ENCODE measurements at regions not wholly inside any gene's neighbourhood (a gene's known extent, or its start where the extent isn't known, plus 50 kb on each side); places are given as distances from the start of the nearest gene placed in this dataset.

DNA sequence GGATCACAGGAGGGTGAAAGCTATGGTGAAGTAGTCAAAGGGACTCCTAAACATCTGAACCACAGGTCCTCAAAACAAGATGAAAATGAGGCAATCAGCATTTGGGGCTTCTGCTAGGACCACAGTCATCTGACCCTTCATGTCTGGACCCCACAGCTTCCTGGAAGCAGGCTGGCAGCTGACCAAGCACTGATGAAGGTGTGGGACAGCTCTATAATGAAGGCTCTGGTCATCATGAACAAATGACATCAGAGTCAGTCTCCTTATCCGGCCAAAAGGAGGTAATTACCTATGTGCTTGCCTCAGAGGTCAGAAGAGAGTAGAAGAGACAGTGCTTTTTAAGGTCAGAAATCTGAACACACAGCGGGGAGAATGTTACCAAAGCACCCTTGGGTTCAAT, 101.2 kb upstream of the GNAO1 start:
- intact Hi-C loops (cut with micrococcal nuclease), result no loop called here
- no peaks in the 10 kb centered on the region for H3K36me3 ChIP-seq (ENCODE audit: low read depth, low read length)
- no peaks in the 10 kb centered on the region for H4K20me1 ChIP-seq (ENCODE audit: low read length)
- H3K9ac ChIP-seq (ENCODE audit: low read length), result no peak overlapping the region
- TF ChIP-seq, protein P1, sequence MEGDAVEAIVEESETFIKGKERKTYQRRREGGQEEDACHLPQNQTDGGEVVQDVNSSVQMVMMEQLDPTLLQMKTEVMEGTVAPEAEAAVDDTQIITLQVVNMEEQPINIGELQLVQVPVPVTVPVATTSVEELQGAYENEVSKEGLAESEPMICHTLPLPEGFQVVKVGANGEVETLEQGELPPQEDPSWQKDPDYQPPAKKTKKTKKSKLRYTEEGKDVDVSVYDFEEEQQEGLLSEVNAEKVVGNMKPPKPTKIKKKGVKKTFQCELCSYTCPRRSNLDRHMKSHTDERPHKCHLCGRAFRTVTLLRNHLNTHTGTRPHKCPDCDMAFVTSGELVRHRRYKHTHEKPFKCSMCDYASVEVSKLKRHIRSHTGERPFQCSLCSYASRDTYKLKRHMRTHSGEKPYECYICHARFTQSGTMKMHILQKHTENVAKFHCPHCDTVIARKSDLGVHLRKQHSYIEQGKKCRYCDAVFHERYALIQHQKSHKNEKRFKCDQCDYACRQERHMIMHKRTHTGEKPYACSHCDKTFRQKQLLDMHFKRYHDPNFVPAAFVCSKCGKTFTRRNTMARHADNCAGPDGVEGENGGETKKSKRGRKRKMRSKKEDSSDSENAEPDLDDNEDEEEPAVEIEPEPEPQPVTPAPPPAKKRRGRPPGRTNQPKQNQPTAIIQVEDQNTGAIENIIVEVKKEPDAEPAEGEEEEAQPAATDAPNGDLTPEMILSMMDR (conservative IDR thresholded peaks at IDR 0.05; ENCODE audit: low read depth, low read length), result no peak
- TF ChIP-seq EZH2 (IDR thresholded peaks at IDR 0.05; ENCODE audit: low read length, unreplicated experiment) (no peak), EZH2phosphoT487 (IDR thresholded peaks at IDR 0.05; ENCODE audit: borderline replicate concordance, low read length) (no peak)
- H3K4me1 ChIP-seq (ENCODE audit: insufficient read depth, low read length), result no peaks in the 10 kb centered on the region
- no peaks in the 10 kb centered on the region for H3F3A ChIP-seq (ENCODE audit: low read length, unreplicated experiment)
- DNase-seq (no peak), ATAC-seq (no peak)
- H3K79me2 ChIP-seq (ENCODE audit: low read length), result no peaks in the 10 kb centered on the region
- H3K9me2 ChIP-seq (replicated peaks; ENCODE audit: low read length), result no peaks in the 10 kb centered on the region
- no peaks in the 10 kb centered on the region for H3K27me3 ChIP-seq (ENCODE audit: low read length)
- ChIA-PET CTCF (no interaction called here), POLR2A (ENCODE audit: unreplicated experiment) (no interaction called here)
- H3K9me3 ChIP-seq (ENCODE audit: low read length), result no peaks in the 10 kb centered on the region
- H3K4me3 ChIP-seq (ENCODE audit: low read length), result no peak overlapping the region
- no TSS peak for BruUV-seq (replicated peaks)
- no peak overlapping the region for H3K4me2 ChIP-seq (ENCODE audit: low read length)
- no peak overlapping the region for H3K27ac ChIP-seq (ENCODE audit: low read length)
- no peak overlapping the region for H2AFZ ChIP-seq (ENCODE audit: low read length)

DNA sequence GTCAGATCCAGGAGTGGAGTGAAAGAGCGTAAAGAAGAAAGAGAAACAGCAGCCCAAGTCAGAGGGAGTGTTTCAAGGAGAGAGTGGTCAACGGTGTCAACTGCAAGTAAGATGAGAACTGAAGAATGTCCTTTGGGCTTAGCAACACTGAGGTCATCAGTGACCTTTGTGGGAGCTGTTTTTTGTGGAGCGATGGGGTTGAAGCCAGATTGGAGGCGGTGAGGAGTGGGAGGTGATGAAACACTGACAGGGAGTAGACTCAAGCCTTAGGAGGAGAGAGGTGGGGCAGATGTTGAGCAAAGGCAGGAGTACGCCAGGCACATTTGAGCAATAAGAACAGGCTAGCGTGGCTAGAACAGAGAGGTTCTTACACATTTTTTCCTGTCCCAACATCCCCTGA, 103.7 kb upstream of the GNAO1 start:
- CTCF ChIA-PET, result no interaction called here
- POLR2A ChIA-PET (ENCODE audit: unreplicated experiment), result no interaction called here
- BruUV-seq (replicated peaks), result no TSS peak
- Histone ChIP-seq H3K79me2 (ENCODE audit: low read length) (no peaks in the 10 kb centered on the region), H3K4me3 (ENCODE audit: low read length) (no peak overlapping the region), H3K27me3 (ENCODE audit: low read length) (no peaks in the 10 kb centered on the region), H3K4me1 (ENCODE audit: insufficient read depth, low read length) (no peaks in the 10 kb centered on the region), H3F3A (ENCODE audit: low read length, unreplicated experiment) (no peaks in the 10 kb centered on the region), H3K9ac (ENCODE audit: low read length) (no peak overlapping the region), H3K9me3 (ENCODE audit: low read length) (no peaks in the 10 kb centered on the region), H2AFZ (ENCODE audit: low read length) (no peak overlapping the region), H3K36me3 (ENCODE audit: low read depth, low read length) (no peaks in the 10 kb centered on the region), H3K4me2 (ENCODE audit: low read length) (no peak overlapping the region), H3K27ac (ENCODE audit: low read length) (no peak overlapping the region), H3K9me2 (replicated peaks; ENCODE audit: low read length) (no peaks in the 10 kb centered on the region), H4K20me1 (ENCODE audit: low read length) (no peaks in the 10 kb centered on the region)
- no peak for ATAC-seq
- TF ChIP-seq EZH2 (IDR thresholded peaks at IDR 0.05; ENCODE audit: low read length, unreplicated experiment) (no peak), EZH2phosphoT487 (IDR thresholded peaks at IDR 0.05; ENCODE audit: borderline replicate concordance, low read length) (no peak)
- TF ChIP-seq, protein P1 (conservative IDR thresholded peaks at IDR 0.05; ENCODE audit: low read depth, low read length), result no peak
- intact Hi-C loops (cut with micrococcal nuclease), result no loop called here
- DNase-seq, result no peak

DNA sequence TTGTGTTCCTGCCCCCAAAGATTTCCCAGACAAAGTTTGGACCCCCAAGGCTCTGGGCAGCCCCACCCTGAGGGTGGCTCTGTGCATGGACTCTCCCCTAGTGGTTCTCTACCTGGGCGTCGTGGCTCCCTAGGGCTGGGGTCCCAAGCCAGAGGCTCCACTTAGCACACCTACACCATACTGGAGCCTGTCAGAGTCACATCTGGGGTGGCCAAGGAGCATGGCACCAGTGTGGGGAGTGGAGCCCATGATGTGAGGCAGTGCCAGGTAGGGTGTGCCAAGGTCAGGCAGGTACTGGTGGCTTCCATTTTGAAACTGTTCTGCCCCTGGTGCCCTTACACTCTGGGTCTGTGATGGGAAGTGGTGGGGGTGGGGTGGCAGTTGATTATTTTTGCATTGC, 109.9 kb upstream of the GNAO1 start:
- ATAC-seq (no peak), DNase-seq (no peak)
- Histone ChIP-seq H3K9me2 (replicated peaks; ENCODE audit: low read length) (no peaks in the 10 kb centered on the region), H3K27ac (ENCODE audit: low read length) (no peak overlapping the region), H3K27me3 (ENCODE audit: low read length) (no peaks in the 10 kb centered on the region), H3F3A (ENCODE audit: low read length, unreplicated experiment) (no peaks in the 10 kb centered on the region), H3K9ac (ENCODE audit: low read length) (no peak overlapping the region), H2AFZ (ENCODE audit: low read length) (no peak overlapping the region), H3K36me3 (ENCODE audit: low read depth, low read length) (no peaks in the 10 kb centered on the region), H3K4me2 (ENCODE audit: low read length) (no peak overlapping the region), H4K20me1 (ENCODE audit: low read length) (no peaks in the 10 kb centered on the region), H3K4me1 (ENCODE audit: insufficient read depth, low read length) (no peaks in the 10 kb centered on the region), H3K4me3 (ENCODE audit: low read length) (no peak overlapping the region), H3K79me2 (ENCODE audit: low read length) (no peaks in the 10 kb centered on the region), H3K9me3 (ENCODE audit: low read length) (no peaks in the 10 kb centered on the region)
- intact Hi-C loops (cut with micrococcal nuclease), result no loop called here
- ChIA-PET CTCF (no interaction called here), POLR2A (ENCODE audit: unreplicated experiment) (no interaction called here)
- TF ChIP-seq, protein P1 (conservative IDR thresholded peaks at IDR 0.05; ENCODE audit: low read depth, low read length), result no peak
- TF ChIP-seq EZH2phosphoT487 (IDR thresholded peaks at IDR 0.05; ENCODE audit: borderline replicate concordance, low read length) (no peak), EZH2 (IDR thresholded peaks at IDR 0.05; ENCODE audit: low read length, unreplicated experiment) (no peak)
- BruUV-seq (replicated peaks), result no TSS peak

Measured in PC-3 (cell line).